Stomach (tissue), 4 donors: ENCODE measurements at regions not wholly inside any gene's neighbourhood (a gene's known extent, or its start where the extent isn't known, plus 50 kb on each side); places are given as distances from the start of the nearest gene placed in this dataset.

Experiments used
- EP300 ChIP-seq: sonication (generic); formaldehyde crosslinking; IDR thresholded peaks from one replicate; pipeline ENCODE4 v1.6.1; 2017; ENCODE audit warnings: antibody characterized with exemption
- POLR2AphosphoS5 ChIP-seq, 3 donors: sonication (generic); formaldehyde crosslinking; IDR thresholded peaks; one replicate each; pipeline ENCODE4 v1.6.1; 2016; ENCODE audit warnings: antibody characterized with exemption in 3 of 3

DNA sequence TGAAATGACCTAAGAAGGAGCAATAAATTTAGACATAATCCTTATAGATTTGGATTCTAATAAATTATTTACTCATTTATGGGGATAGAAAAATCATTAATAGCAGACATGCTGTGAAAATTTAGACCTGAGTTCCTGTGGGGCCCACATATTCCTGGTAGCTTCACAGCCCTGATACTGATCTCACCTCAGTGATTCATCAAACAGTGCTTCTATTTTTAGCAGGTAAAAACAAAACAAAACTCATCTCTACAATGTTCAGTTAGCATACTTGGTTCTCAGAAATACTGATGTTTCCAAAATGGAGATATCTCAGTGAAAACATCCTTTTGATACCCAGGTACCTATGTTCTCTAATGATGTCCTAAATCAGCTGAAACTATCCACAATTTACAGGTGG, 841.1 kb upstream of the SORCS1 start:
- TF ChIP-seq POLR2AphosphoS5 (IDR thresholded peaks at IDR 0.05) (no peak), EP300 (no peak)
